Endothelial cell of umbilical vein (primary cell): ENCODE measurements at regions not wholly inside any gene's neighbourhood (a gene's known extent, or its start where the extent isn't known, plus 50 kb on each side); places are given as distances from the start of the nearest gene placed in this dataset.

ENCODE experiments used
- BruUV-seq: library from RNA; stranded (reverse); fragments of 400-500 nt; replicated peaks from 2 replicates; lab custom pipeline; 2021; lab: Mats Ljungman, UMichigan
- CTCF ChIA-PET: fragments of 300-600, 350-600 bp; sonication (Branson Sonifier 250); formaldehyde crosslinking; loops from one replicate; lab custom pipeline; 2021; ENCODE audit warnings: antibody characterized with exemption, inconsistent platforms; lab: Charles Lee
- POLR2A ChIA-PET: fragments of 300-600, 350-600 bp; sonication (Branson Sonifier 250); formaldehyde crosslinking; loops from one replicate; lab custom pipeline; 2021; ENCODE audit warnings: antibody characterized with exemption, inconsistent platforms; lab: Charles Lee
- DNase-seq: peaks from one replicate; pipeline ENCODE4 v3.0.0-alpha.2; 2011; ENCODE audit warnings: low read depth, low spot score
- FAIRE-seq: peaks from 2 replicates; lab custom pipeline; 2011; peaks lifted over from hg19 to GRCh38; lab: Jason Lieb, UNC
- H2AFZ ChIP-seq: 2 replicates; pipeline ENCODE4 v1.6.0; 2012; ENCODE audit warnings: low read depth, low read length, control low read depth, inconsistent platforms
- H3K27ac ChIP-seq: 2 replicates; pipeline ENCODE4 v1.5.1; 2011; ENCODE audit warnings: low read depth, mild to moderate bottlenecking, control low read depth, low read length, moderate library complexity; ENCODE audit not compliant: insufficient read depth
- H3K27me3 ChIP-seq, 2 experiments: 2 replicates each; pipeline versions ENCODE4 v1.6.0 to v1.6.1; 2011; ENCODE audit warnings: low read length in 2 of 2, mixed read lengths in 1 of 2; ENCODE audit not compliant: control insufficient read depth in 2 of 2, insufficient read depth in 2 of 2
- H3K36me3 ChIP-seq, 2 experiments: 2 replicates in 1 of 2; 3 replicates in 1 of 2; pipeline ENCODE4 v1.5.1; 2011; ENCODE audit warnings: low read length in 2 of 2, mild to moderate bottlenecking in 1 of 2, moderate library complexity in 1 of 2; ENCODE audit not compliant: control insufficient read depth in 2 of 2, insufficient read depth in 2 of 2; ENCODE audit errors: extremely low read depth in 1 of 2
- H3K4me1 ChIP-seq: 3 replicates; pipeline ENCODE4 v1.5.1; 2011; ENCODE audit warnings: mild to moderate bottlenecking, low read length; ENCODE audit not compliant: control insufficient read depth, insufficient read depth; ENCODE audit errors: extremely low read depth
- H3K4me2 ChIP-seq: 2 replicates; pipeline ENCODE4 v1.6.1; 2011; ENCODE audit warnings: low read length, control low read depth, mixed read lengths; ENCODE audit not compliant: insufficient read depth
- H3K4me3 ChIP-seq, 3 experiments: fragments of 200-600 bp in 1 of 3; sonication (generic), shearing (Covaris generic) in 1 of 3; replicated peaks in 1 of 3; 2 replicates each; pipeline ENCODE4 v1.5.1; 2011 to 2016; ENCODE audit warnings: control low read depth in 3 of 3, low read length in 3 of 3, mild to moderate bottlenecking in 2 of 3, inconsistent platforms in 1 of 3, low read depth in 1 of 3, moderate library complexity in 1 of 3; ENCODE audit not compliant: insufficient read depth in 1 of 3
- H3K79me2 ChIP-seq: 2 replicates; pipeline ENCODE4 v1.6.0; 2012; ENCODE audit warnings: low read length, inconsistent platforms; ENCODE audit not compliant: control insufficient read depth, insufficient read depth
- H3K9ac ChIP-seq: replicated peaks from 2 replicates; pipeline ENCODE3; 2011; ENCODE audit warnings: low read length, control low read depth; ENCODE audit not compliant: insufficient read depth; ENCODE audit errors: extremely low read depth
- H3K9me1 ChIP-seq: replicated peaks from 3 replicates; pipeline ENCODE4 v1.6.0; 2011; ENCODE audit warnings: mild to moderate bottlenecking, low read length; ENCODE audit not compliant: control insufficient read depth, insufficient read depth; ENCODE audit errors: extremely low read depth
- H3K9me3 ChIP-seq: replicated peaks from 2 replicates; pipeline ENCODE4 v1.5.1; 2012; ENCODE audit warnings: low read length, inconsistent platforms; ENCODE audit not compliant: control insufficient read depth, insufficient read depth
- H4K20me1 ChIP-seq: replicated peaks from 2 replicates; pipeline ENCODE3; 2011; ENCODE audit warnings: mild to moderate bottlenecking, low read length; ENCODE audit not compliant: control insufficient read depth, insufficient read depth; ENCODE audit errors: extremely low read depth
- CTCF ChIP-seq, 2 donors: IDR thresholded peaks; 1 replicate in 1 of 2; 2 replicates in 1 of 2; pipeline ENCODE4 v1.5.1; 2011; ENCODE audit warnings: low read length in 2 of 2, mild to moderate bottlenecking in 2 of 2, moderate library complexity in 2 of 2, control low read depth in 1 of 2, inconsistent platforms in 1 of 2, low read depth in 1 of 2; ENCODE audit not compliant: insufficient read depth in 1 of 2; ENCODE audit errors: extremely low read depth in 1 of 2
- EZH2 ChIP-seq: IDR thresholded peaks from 2 replicates; pipeline ENCODE4 v1.6.1; 2012; ENCODE audit warnings: borderline replicate concordance, low read depth, mild to moderate bottlenecking, moderate library complexity, low read length, inconsistent platforms; ENCODE audit not compliant: severe bottlenecking
- FOS ChIP-seq: IDR thresholded peaks from 2 replicates; pipeline ENCODE4 v1.6.1; 2011; ENCODE audit warnings: mild to moderate bottlenecking, low read length, moderate library complexity, borderline replicate concordance; ENCODE audit not compliant: insufficient read depth
- GATA2 ChIP-seq: IDR thresholded peaks from 2 replicates; pipeline ENCODE4 v1.7.0; 2011; ENCODE audit warnings: low read depth, mild to moderate bottlenecking, moderate library complexity, mixed read lengths, low read length; ENCODE audit not compliant: insufficient read length, insufficient read depth
- JUN ChIP-seq: IDR thresholded peaks from 2 replicates; pipeline ENCODE4 v1.6.1; 2011; ENCODE audit warnings: borderline replicate concordance, low read depth; ENCODE audit not compliant: insufficient read length, insufficient read depth
- MAX ChIP-seq: IDR thresholded peaks from 2 replicates; pipeline ENCODE4 v1.6.1; 2011; ENCODE audit not compliant: insufficient read depth, insufficient read length
- MYC ChIP-seq: IDR thresholded peaks from one replicate; pipeline ENCODE4 v1.6.1; 2011; ENCODE audit warnings: mild to moderate bottlenecking, low read depth, low read length
- POLR2A ChIP-seq: IDR thresholded peaks from 2 replicates; pipeline ENCODE4 v1.6.1; 2012; ENCODE audit warnings: low read depth, mild to moderate bottlenecking, control low read depth, low read length
- POLR2AphosphoS5 ChIP-seq: IDR thresholded peaks from 2 replicates; pipeline ENCODE4 v1.6.1; 2012; ENCODE audit warnings: low read depth, mild to moderate bottlenecking, control low read depth, low read length, moderate library complexity; ENCODE audit not compliant: insufficient read depth
- dilution Hi-C: fragments of 300-500 bp; cut with MboI; formaldehyde crosslinking; loops from one replicate; pipeline ENCODE4 v1.15.0; 2019; ENCODE audit warnings: low sequenced_read_pairs; ENCODE audit not compliant: extremely low pct_ligation_motif_present
- intact Hi-C: fragments of 100-400 bp; cut with micrococcal nuclease; formaldehyde crosslinking; loops from one replicate; pipeline ENCODE4 v1.10.0; 2022

GRCh38 chr17:77446940-77447634, 306.3 kb downstream of the SEC14L1 start:
- DNase-seq, result no peak
- Histone ChIP-seq H4K20me1 (no peaks in the 10 kb centered on the region), H2AFZ (no peak overlapping the region), H3K79me2 (peaks cover 15% of the 10 kb centered on the region), H3K4me2 (no peak overlapping the region), H3K4me1 (peaks cover 27% of the 10 kb centered on the region), H3K27ac (no peak overlapping the region), H3K9ac (no peak overlapping the region), H3K36me3 (no peaks in the 10 kb centered on the region), H3K9me1 (no peaks in the 10 kb centered on the region), H3K4me3 (no peak overlapping the region), H3K27me3 (no peaks in the 10 kb centered on the region), H3K9me3 (no peaks in the 10 kb centered on the region)
- intact Hi-C loops, result no loop called here
- no peak for FAIRE-seq
- TF ChIP-seq MYC (no peak), GATA2 (no peak), FOS (no peak), CTCF (IDR thresholded peaks at IDR 0.05; ENCODE audit: extremely low read depth in 1 of 2, insufficient read depth in 1 of 2, low read depth in 1 of 2, low read length in 2 of 2) (no peak), EZH2 (no peak), MAX (no peak), JUN (no peak), POLR2AphosphoS5 (no peak), POLR2A (no peak)
- POLR2A ChIA-PET, result no interaction called here
- CTCF ChIA-PET, result interaction anchor here (1.2 to 1.7 kb wide), 2 partner anchors 17 to 47 kb away, joined by 5 read pairs; no protein-coding TSS in a partner anchor
- dilution Hi-C loops, result no loop called here
- BruUV-seq, result no TSS peak
